HG03039 (cell line): ENCODE measurements at regions not wholly inside any gene's neighbourhood (a gene's known extent, or its start where the extent isn't known, plus 50 kb on each side); places are given as distances from the start of the nearest gene placed in this dataset.

ENCODE experiments used
- ATAC-seq: cut with Tn5 transposase; IDR thresholded peaks from one replicate; pipeline ENCODE4 v1.9.1; 2021; ENCODE audit warnings: mild to moderate bottlenecking, moderate library complexity; ENCODE audit not compliant: unreplicated experiment

DNA sequence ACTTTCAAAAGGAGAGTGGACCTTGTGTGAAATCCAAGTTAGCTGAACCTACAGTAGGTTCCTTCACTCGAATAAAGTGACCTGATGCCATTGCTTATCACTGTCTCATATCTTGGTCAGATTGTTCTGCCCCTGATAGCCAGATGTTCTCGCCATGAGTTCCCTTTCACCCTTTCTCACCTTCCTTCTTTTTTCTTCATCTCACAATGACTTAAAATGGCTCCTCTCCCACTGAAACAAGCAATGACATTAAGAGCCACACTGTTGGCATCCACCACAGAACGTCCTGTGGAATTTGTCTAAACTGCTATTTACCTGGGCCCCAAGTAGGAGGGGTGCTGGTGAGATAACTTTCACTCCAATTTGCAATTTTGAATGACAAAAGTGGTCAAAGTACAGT is 227.6 kb upstream of the PPP1R2C start:
- no peak for ATAC-seq

DNA sequence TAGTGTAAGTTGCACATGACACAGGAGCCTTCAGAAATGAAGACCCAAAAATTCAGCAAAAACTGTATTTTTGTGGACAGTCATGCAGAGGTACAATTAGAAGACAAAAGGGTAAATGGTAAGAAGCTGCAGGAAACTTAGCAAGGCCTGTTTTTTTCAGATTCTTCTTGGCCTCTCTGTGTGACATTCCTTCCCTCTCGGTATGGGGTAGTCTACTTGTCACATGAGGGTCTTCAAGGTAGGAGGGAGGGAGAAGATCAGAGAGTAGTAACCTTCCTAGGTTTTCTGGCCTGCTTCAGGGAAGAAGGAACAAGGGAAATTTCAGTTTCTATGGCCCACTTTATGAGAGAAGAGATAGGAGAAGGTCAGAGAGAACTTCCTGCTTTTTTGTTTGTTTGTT is 230.4 kb upstream of the PPP1R2C start:
- no peak for ATAC-seq

DNA sequence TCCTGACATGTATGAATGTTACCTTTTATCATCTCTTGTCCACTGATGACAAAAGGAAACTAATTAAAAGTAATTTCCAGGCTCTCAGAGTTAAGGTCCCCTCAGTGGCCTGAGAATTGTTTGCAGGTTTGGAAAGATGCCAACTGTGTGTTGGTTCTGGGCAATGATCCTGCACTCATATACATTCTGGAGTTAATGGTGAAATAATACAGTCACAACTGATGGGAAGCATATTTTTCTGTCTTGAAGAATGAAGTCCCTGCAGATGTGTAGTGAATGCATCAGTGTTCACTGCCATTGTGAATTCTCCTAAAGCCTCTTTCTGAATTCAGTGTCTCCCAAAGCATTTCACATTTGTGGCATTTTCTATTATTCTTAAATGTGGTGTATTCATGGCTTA is 238.1 kb upstream of the PPP1R2C start:
- no peak for ATAC-seq

DNA sequence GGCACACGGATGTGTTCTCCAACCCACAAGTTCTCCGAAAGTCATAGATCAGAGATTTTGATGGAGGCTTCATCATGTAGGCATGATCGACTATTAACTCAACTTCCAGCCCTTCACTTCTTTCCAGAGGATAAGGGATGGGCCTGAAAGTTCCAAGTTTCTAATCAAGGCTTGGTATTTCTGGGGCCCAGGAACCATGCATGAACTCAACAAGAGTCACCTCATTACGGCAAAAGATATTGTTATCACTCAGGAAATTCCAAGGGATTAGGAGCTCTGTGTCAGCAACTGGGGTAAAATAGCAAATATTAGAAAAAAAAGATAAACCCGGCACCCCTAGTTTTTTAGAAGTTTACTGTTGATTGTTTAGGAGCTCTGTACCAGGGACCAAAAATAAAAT is 240.1 kb upstream of the PPP1R2C start:
- no peak for ATAC-seq

DNA sequence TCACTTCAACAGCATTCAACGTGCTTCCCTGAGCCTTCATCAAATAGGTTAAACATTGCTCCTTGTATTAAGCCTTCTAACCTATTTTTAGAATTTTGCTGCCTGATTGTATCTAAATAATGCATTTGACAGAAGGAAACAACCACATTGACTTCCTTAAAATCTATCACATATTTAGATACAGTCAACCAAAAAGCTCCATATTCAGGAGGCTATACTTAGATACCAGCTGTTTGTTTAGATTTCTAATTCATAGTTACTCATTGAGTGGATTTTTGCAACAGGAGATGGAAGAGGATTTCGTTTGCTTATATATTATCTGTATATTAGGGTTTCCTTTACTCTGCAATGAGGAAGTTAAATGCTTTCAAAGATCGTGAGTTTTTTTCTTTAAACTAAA is 241.1 kb upstream of the PPP1R2C start:
- ATAC-seq = no peak

DNA sequence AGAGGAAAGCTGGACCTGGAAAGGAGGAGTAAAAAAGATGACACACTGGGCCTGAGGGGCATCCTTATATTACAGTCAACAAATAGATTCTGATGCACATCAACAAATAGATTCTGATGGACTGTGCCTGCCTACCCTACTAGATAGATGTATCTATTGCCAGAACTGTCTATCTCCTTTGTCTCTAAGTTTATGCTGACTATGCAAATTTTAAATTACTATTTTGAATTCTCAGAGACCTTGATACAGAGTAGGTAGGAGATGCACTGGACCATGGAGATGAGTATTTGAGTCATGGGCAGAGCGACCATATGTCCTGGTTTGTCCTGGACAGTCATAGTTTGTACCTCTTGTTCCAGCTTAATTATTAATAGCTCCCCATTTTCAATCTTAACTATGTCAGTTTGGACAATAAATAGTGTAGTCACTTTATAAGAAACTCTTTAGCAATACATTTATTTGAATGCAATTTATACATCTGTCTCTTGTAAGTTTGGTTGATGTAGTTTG is 247.9 kb upstream of the PPP1R2C start:
- ATAC-seq = no peak

DNA sequence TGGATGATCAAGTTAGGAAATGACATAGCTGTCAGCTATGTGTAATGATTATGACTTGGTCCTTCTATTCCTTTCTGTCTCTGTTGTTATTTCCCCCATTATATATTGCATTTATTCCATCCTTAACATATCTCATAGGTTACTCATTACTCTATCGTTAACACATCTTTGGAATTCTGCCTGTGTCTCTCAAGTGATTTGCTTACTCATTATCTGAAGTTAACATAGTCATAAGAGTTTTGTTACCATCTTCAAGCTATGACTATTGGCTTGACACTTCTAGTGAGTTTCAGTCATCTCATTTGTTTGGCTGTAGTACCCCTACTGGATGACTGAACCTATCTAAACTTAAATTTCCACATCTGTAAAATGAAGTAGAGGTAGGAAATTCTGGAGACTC is 286.1 kb upstream of the PPP1R2C start:
- ATAC-seq = no peak

DNA sequence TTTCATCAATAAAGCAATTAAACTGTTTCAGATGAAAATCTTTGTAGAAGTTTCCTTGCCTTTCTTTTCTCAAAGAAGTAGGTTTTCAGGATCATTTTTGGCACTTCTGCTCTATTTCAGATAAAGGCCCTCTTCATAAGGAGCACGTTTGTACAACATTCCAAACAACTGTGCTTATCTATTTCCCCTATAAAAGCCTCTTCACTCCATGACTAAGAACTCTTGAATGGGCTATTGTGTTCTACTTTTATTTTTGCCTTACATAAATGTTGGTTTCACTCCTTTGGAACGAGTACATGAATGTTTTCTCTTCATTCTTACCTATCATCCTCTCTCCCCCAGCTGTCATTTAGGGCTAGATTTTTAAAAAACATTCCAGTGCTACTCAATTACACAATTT is 288.0 kb upstream of the PPP1R2C start:
- ATAC-seq = no peak

DNA sequence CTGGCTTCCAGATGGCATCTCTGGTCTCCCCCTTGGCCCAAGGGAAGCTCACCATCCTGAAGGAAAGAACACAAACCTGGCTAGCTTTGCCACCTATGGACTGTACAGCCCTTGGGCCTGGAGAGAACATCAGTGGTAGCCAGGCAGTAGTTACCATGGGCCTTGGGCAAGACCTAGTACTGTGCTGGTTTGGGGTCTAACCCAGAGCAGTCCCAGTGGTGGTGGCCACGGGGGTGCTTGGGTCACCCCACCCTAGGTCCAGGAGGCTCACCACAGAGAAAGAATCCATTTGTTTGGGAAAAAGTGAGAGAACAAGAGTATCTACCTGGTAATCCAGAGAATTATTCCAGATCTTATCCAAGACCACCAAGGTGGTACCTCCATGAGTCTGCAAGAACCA is 290.7 kb upstream of the PPP1R2C start:
- no peak for ATAC-seq

DNA sequence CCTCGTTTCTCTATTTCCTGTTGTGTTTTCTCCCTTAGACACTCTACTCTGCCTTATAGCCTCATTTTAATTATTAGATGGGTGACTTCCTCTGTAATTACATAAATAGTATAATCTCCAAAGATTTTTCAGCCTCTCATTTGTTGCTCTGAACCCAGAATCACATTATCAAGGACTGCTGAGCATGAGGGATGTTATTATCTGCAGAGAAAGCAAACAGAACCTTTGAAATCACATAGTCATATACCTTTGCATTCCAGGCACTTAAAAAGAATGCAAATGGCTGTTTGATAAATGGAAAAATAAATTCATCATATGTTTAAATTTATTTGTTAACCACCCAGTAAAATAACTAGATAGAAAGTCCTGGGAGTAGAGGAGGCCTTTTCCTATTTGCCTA is 305.1 kb upstream of the PPP1R2C start:
- no peak for ATAC-seq

DNA sequence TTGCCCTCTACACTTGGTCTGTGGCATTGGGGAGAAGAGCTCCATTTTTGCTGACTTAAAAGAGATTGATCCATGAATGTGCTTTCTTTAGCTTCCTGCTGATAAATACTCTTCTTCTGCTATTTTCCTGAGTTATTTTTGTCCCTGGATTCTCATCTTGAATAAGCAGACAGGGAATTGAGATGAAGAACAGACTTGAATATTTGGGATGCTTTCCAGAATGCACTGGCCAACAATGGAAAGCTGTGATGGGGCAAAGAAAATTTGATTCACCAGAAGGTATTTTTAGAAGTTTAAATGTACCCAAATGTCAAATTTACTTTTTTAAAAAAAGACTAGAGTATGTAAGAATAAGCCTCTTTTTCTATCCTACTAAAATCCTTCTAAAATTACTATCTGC is 309.9 kb upstream of the PPP1R2C start:
- ATAC-seq = no peak

DNA sequence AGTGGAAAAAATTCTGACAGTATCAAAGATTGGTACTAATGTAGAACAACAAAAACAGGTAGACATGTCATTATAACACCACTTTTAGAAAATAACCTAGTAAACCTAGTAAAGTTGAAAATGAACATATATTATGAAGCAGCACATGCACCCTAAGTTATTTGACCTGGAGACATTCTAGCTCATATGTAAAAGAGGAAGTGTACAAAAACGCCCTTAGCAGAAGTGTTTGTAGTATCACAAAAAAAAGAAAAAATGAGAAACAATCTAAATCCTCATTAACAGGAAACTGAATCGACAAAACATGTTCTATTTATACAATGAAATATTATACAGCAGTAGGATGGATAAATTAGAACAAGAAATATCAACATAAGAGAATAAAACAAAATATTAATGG is 318.9 kb upstream of the PPP1R2C start:
- no peak for ATAC-seq

DNA sequence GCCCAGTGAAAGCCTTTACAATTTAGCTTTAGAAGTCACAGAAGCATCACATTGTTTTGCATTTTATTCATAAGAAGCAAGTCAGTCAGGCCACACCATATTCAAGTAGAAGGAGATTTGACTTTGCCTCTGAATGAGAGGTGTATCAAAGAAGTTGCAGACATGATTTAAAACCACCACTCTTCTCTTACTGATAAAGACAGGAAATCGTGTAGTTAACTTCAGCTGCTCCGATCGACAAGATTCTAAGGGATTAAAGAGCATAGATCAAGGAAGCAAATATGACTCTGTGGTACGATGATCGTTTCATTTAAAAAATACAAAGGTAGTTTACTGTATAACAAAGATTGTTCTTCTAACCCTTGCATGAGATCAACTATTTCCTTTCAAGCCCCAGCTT is 328.0 kb upstream of the PPP1R2C start:
- ATAC-seq = no peak

DNA sequence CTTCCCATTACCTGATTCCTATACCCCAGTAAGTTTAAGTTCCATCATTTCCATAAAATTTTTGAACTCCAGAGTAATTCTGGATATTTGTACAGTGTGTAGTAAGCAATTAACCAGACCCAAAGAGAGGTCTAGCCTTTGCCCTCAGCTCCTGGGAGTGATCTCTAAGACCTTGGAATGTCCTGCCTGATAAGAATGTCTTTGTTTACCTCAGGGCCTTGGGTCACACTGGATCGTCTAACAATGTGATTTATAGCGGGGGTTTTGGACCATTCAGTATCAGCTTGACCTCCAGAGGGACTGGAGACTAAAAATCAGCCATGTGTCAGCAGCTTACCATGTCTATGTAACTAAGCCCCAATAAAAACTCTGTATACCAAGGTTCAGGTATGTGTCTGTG is 330.9 kb upstream of the PPP1R2C start:
- no peak for ATAC-seq

DNA sequence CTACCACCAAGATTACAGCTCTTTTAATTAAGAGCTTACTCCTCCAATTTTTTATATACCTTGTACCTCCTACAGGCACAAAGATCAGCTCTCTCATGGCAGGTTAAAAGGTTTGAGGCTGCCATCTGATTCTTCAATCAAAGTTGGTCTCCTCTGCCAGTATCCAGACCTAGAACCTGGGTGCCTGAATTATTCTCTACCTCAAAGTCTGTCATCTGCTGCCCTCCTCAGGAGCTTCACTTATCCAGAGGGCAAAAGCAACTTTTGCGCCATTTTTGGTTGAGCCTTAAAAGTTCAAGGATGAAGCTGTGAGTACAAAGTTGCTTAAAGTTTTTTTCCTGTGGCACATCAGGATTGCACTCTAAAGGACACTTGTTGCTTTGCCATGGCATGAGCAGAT is 343.7 kb upstream of the PPP1R2C start:
- ATAC-seq = no peak

DNA sequence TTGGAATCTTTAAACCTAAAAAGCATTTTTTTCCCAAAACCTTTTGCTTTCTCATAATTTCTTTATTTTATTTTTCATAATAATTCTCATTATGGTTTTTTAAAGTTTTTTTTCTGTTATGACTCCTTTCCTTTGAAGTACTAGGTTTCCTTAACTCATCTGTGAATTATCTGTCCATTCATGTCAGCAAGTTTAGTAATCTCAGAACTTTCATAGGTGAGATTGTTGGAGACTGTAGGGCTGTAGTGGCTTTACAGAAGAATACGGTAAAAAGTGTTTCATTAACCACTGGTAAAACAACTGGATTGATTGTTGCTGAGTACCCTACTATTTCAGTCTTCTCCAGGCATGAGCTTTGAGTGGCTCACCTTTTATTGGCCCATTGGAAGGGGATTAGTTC is 361.7 kb upstream of the PPP1R2C start:
- ATAC-seq = no peak

DNA sequence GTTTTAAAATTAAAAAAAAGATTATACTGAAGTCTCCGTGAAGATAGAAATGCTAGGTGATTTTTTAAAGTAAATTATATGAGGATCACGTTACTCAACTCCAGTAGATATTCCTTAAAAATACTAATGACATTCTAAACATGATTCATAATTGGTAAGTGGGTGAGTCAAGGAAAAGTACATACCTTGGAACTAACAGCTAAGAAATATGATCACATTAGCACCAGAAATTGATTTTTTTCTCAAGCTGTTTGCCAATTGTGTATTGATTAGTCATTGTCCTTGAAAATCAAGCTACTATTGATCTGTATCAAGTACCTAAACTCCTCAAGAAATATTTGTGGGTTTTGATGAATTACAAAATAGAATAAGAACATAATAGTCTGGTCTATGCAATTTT is 362.6 kb upstream of the PPP1R2C start:
- no peak for ATAC-seq

DNA sequence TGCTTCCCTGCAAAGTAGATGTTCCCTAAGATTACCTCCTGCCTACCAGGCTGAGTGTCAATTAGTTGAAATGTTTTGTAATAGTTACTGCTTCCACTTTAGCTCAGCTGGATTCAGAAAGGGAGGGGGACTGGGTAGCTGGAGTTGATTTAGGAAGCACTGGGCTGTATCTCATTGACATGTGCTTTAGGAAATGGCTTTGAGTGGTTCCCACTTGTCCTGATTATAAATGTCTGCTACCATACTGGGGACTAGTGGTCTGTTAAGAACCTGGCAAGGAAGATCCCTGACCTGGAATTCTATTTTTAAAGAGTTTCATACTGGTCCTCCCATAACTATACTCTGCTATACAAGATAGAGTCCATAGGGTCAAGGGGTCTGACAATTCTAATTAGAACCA is 363.9 kb upstream of the PPP1R2C start:
- no peak for ATAC-seq

DNA sequence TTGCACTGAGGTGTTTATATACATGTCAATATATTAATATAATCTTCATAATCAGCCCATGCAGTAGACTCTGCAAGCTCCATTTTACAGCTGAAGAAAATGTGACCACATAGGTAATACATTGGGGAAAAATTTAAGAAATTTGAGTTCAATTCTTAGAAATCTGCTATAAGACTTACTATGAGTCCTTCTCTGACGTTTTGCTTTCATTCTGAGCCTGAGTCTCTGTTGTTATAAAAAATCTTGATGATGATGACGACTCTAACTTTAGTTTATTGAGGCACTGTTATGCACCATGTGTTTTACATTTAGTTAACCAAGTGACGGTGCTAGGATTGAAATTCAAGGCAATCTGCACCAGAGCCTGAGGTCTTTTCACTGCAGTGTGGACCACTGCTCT is 370.3 kb upstream of the PPP1R2C start:
- ATAC-seq = no peak

DNA sequence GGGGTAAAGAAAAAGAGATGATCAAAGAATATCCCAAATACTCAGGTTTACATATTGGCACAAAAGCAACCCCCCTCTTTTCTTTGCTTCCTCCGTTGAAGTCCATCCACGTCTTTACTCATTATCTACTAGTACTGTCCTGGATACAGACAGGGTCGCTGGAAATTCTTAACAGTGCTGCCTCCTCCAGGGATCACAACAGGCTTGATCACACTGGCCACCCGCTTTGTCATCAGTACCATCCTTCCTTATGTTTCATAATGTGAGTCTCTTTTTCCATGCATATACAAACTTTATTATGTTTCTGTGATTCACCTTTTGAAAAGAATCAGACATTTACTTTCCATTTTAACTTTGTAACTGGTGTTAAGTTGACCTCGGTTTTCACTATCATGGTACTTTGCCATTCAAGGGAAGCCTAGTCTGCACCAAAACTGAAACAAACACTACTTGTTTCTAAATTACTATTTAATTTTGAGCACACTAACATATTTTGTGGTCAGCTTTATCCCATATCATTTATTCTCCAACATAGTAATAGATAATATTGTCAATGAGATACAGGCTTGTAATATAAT is 387.5 kb upstream of the PPP1R2C start:
- ATAC-seq = no peak

DNA sequence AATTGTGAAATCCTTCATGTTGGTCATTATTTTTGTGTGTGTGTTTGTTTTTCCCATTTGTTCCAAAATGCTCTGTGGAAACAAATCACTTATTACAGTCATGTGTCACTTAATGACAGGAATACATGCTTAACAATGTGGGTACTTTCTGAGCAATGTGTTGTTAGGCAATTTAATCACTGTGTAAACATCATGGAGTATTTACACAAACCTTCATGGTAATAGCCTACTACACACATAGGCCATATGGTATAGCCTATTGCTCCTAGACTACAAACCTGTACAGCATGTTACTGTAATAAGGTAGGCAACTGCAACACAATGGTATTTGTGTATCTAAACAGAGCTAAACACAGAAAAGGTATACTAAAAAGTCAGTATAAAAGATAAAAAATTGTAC is 388.9 kb upstream of the PPP1R2C start:
- ATAC-seq = no peak

DNA sequence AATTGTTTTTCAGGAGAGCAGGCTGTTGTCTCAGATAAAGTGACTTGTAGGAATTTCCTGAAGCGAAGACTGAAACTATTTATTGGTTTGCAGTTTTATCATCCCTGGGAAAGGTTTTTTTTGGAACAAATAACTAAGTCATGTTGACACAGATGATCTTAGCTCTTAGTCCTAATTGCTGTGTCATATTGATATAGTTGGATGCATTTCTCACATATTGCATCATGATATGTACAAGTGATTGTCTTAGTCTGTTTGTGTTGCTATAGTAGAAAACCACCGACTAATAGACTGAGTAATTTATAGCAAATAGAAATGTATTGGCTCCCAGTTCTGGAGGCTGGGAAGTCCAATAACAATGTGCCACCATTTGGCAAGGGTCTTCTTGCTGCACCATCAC is 397.5 kb upstream of the PPP1R2C start:
- no peak for ATAC-seq

DNA sequence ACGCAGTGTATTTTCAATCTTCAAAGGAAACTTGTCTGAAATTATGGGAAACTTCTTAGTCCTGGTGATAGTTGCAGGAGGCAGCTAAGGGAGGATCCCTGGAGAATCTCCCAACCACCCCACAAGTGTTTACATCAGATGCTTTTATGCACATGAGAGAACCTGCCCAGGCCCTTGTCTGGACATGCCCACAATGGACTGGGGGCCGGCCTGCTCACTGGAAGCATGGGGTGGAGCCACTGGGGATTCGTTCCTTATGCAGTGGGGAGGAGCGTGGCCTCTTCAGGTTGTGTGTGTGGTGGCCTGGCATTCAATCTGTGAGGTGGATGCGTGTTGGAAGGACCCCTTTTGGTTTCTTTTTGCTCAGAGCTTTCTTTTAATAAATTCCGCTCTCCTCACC is 398.7 kb upstream of the PPP1R2C start:
- no peak for ATAC-seq

DNA sequence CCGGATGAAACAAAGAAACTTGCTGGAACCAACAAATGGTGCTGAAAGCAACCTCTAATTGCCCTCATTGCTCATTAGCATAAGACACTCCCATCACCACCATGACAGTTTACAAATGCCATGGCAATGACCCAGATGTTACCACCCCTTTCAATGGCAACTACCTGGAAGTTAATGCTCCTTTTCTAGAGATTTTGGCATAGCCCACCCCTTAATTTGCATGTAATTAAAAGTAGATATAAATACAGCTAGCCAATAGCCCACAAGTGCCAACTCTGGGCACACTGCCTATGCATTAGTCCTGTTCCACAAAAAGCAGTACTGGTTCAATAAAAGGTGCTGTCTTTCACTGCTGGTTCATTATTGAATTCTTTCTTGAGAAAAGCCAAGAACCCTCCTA is 410.3 kb upstream of the PPP1R2C start:
- no peak for ATAC-seq
